ENCODE measurements at regions not wholly inside any gene's neighbourhood (a gene's known extent, or its start where the extent isn't known, plus 50 kb on each side); places are given as distances from the start of the nearest gene placed in this dataset.

GRCh38 chr13:29952245-29952644 lies 101.8 kb upstream of the UBL3 start:
- no peak for TF ChIP-seq CTCF (IDR thresholded peaks at IDR 0.05; ENCODE audit: insufficient read depth, low read depth, low read length)
- no peak for TF ChIP-seq EZH2 (IDR thresholded peaks at IDR 0.05; ENCODE audit: insufficient read depth, low read length)

Data from astrocyte (in vitro differentiated cells and primary cell).